HG03045 (cell line): ENCODE measurements at regions not wholly inside any gene's neighbourhood (a gene's known extent, or its start where the extent isn't known, plus 50 kb on each side); places are given as distances from the start of the nearest gene placed in this dataset.

Experiments
- ATAC-seq: cut with Tn5 transposase; IDR thresholded peaks from one replicate; pipeline ENCODE4 v1.9.1; 2021; ENCODE audit warnings: mild to moderate bottlenecking, moderate library complexity; ENCODE audit not compliant: unreplicated experiment

- ATAC-seq, result no peak
Measured at GRCh38 chr13:103734837-103735236, 668.6 kb upstream of the SLC10A2 start.

- no peak for ATAC-seq
Measured at GRCh38 chr13:103731959-103732358, 665.7 kb upstream of the SLC10A2 start.

GRCh38 chr13:103730407-103730806, 664.2 kb upstream of the SLC10A2 start:
- ATAC-seq, result no peak

GRCh38 chr13:103726808-103727207, 660.6 kb upstream of the SLC10A2 start:
- ATAC-seq, result no peak

GRCh38 chr13:103716718-103717117, 650.5 kb upstream of the SLC10A2 start:
- ATAC-seq, result no peak

GRCh38 chr13:103715335-103715734, 649.1 kb upstream of the SLC10A2 start:
- ATAC-seq, result no peak

GRCh38 chr13:103703246-103703645, 637.0 kb upstream of the SLC10A2 start:
- ATAC-seq, result no peak

GRCh38 chr13:103698000-103698399, 631.8 kb upstream of the SLC10A2 start:
- no peak for ATAC-seq

- no peak for ATAC-seq
Measured at GRCh38 chr13:103695320-103695719, 629.1 kb upstream of the SLC10A2 start.

- no peak for ATAC-seq
Measured at GRCh38 chr13:103694471-103694870, 628.3 kb upstream of the SLC10A2 start.

- ATAC-seq, result no peak
Measured at GRCh38 chr13:103694033-103694432, 627.8 kb upstream of the SLC10A2 start.

GRCh38 chr13:103692442-103692841, 626.2 kb upstream of the SLC10A2 start:
- no peak for ATAC-seq

- no peak for ATAC-seq
Measured at GRCh38 chr13:103676329-103676728, 610.1 kb upstream of the SLC10A2 start.

- ATAC-seq, result no peak
Measured at GRCh38 chr13:103671547-103671946, 605.3 kb upstream of the SLC10A2 start.

- no peak for ATAC-seq
Measured at GRCh38 chr13:103663996-103664395, 597.8 kb upstream of the SLC10A2 start.

GRCh38 chr13:103656311-103656710, 590.1 kb upstream of the SLC10A2 start:
- ATAC-seq, result no peak

- ATAC-seq, result no peak
Measured at GRCh38 chr13:103640606-103641005, 574.4 kb upstream of the SLC10A2 start.

- no peak for ATAC-seq
Measured at GRCh38 chr13:103639326-103639725, 573.1 kb upstream of the SLC10A2 start.

- no peak for ATAC-seq
Measured at GRCh38 chr13:103638706-103639105, 572.5 kb upstream of the SLC10A2 start.

GRCh38 chr13:103634066-103634465, 567.8 kb upstream of the SLC10A2 start:
- no peak for ATAC-seq

- ATAC-seq, result no peak
Measured at GRCh38 chr13:103625194-103625593, 559.0 kb upstream of the SLC10A2 start.

GRCh38 chr13:103618151-103618550, 551.9 kb upstream of the SLC10A2 start:
- no peak for ATAC-seq

- no peak for ATAC-seq
Measured at GRCh38 chr13:103615771-103616170, 549.6 kb upstream of the SLC10A2 start.

GRCh38 chr13:103614761-103615160, 548.5 kb upstream of the SLC10A2 start:
- no peak for ATAC-seq
